Ovary (tissue), 3 donors: ENCODE measurements at regions not wholly inside any gene's neighbourhood (a gene's known extent, or its start where the extent isn't known, plus 50 kb on each side); places are given as distances from the start of the nearest gene placed in this dataset.

Source experiments
- EP300 ChIP-seq: sonication (generic); formaldehyde crosslinking; IDR thresholded peaks from one replicate; pipeline ENCODE4 v1.6.1; 2017; ENCODE audit warnings: antibody characterized with exemption
- TF ChIP-seq, protein P1 (sequence below), 3 donors: fragments of 450-650 bp in 2 of 3; fragments of 200-600 bp in 1 of 3; IDR thresholded peaks; one replicate each; pipeline versions ENCODE4 v1.5.1 to v1.8.0; 2016 to 2022; ENCODE audit warnings: antibody characterized with exemption in 3 of 3, mild to moderate bottlenecking in 1 of 3
- donor health status: DM: no; HTN: no; CAD: no.

DNA sequence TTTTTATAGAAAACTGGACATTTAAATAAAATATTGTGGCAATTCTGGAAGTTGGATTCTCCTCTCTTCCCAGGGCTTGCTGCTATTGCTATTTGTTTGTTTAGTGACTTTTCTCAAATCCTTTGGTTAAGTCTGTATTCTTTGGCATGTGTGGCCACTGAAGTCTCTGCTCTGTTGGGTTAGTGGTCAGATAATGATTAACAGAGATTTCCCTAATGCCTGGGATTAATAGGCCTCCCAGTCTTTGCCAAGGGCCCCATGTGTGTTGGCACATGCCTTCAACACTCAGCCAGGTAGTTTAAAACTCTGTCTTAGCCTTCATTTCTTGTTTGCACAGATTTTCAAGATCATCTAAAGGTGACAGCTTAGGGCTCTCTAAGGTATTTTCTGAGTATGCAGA, 92.8 kb upstream of the EPB41L4A start:
- TF ChIP-seq, protein P1, sequence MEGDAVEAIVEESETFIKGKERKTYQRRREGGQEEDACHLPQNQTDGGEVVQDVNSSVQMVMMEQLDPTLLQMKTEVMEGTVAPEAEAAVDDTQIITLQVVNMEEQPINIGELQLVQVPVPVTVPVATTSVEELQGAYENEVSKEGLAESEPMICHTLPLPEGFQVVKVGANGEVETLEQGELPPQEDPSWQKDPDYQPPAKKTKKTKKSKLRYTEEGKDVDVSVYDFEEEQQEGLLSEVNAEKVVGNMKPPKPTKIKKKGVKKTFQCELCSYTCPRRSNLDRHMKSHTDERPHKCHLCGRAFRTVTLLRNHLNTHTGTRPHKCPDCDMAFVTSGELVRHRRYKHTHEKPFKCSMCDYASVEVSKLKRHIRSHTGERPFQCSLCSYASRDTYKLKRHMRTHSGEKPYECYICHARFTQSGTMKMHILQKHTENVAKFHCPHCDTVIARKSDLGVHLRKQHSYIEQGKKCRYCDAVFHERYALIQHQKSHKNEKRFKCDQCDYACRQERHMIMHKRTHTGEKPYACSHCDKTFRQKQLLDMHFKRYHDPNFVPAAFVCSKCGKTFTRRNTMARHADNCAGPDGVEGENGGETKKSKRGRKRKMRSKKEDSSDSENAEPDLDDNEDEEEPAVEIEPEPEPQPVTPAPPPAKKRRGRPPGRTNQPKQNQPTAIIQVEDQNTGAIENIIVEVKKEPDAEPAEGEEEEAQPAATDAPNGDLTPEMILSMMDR (IDR thresholded peaks at IDR 0.05): no peak
- no peak for TF ChIP-seq EP300
